Liver (tissue), 8 donors: ENCODE measurements at regions not wholly inside any gene's neighbourhood (a gene's known extent, or its start where the extent isn't known, plus 50 kb on each side); places are given as distances from the start of the nearest gene placed in this dataset.

Source experiments
- DNase-seq: peaks from one replicate; pipeline ENCODE4 v3.0.0-alpha.2; 2017; ENCODE audit warnings: low spot score
- H3K27ac ChIP-seq, 2 donors: one replicate each; pipeline ENCODE4 v1.7.0; 2013; ENCODE audit warnings: inconsistent platforms in 2 of 2, low read length in 2 of 2, control low read depth in 1 of 2, low read depth in 1 of 2, mild to moderate bottlenecking in 1 of 2
- H3K27me3 ChIP-seq, 4 donors: one replicate each; pipeline versions ENCODE4 v1.6.1 to v1.7.0; 2013; ENCODE audit warnings: low read length in 3 of 4, inconsistent platforms in 1 of 4, mild to moderate bottlenecking in 1 of 4, moderate library complexity in 1 of 4; ENCODE audit not compliant: control insufficient read depth in 4 of 4, insufficient read depth in 4 of 4
- H3K36me3 ChIP-seq, 4 donors: one replicate each; pipeline versions ENCODE4 v1.6.1 to v1.7.0; 2013; ENCODE audit warnings: low read length in 3 of 4, mild to moderate bottlenecking in 3 of 4, low read depth in 1 of 4, moderate library complexity in 1 of 4; ENCODE audit not compliant: control insufficient read depth in 4 of 4, insufficient read depth in 3 of 4
- H3K4me1 ChIP-seq, 4 donors: one replicate each; pipeline versions ENCODE4 v1.6.1 to v1.7.0; 2013; ENCODE audit warnings: low read length in 3 of 4, mild to moderate bottlenecking in 3 of 4, moderate library complexity in 1 of 4; ENCODE audit not compliant: control insufficient read depth in 4 of 4, insufficient read depth in 4 of 4
- H3K4me3 ChIP-seq, 3 donors: one replicate each; pipeline versions ENCODE4 v1.6.1 to v1.7.0; 2013; ENCODE audit warnings: low read length in 3 of 3, control low read depth in 1 of 3, low read depth in 1 of 3, mild to moderate bottlenecking in 1 of 3
- H3K9ac ChIP-seq, 2 donors: one replicate each; pipeline ENCODE4 v1.7.0; 2013; ENCODE audit warnings: low read length in 2 of 2, mild to moderate bottlenecking in 2 of 2, moderate library complexity in 2 of 2, control low read depth in 1 of 2, low read depth in 1 of 2
- H3K9me3 ChIP-seq, 4 donors: one replicate each; pipeline versions ENCODE4 v1.6.1 to v1.7.0; 2013; ENCODE audit warnings: low read length in 3 of 4; ENCODE audit not compliant: control insufficient read depth in 4 of 4
- EGR1 ChIP-seq, 2 donors: IDR thresholded peaks; 2 replicates each; pipeline ENCODE4 v1.6.1; 2016 to 2018; ENCODE audit warnings: antibody characterized with exemption in 2 of 2, low read depth in 2 of 2
- FOXA1 ChIP-seq: IDR thresholded peaks from 2 replicates; pipeline ENCODE4 v1.6.1; 2016; ENCODE audit warnings: antibody characterized with exemption
- FOXA2 ChIP-seq: IDR thresholded peaks from 2 replicates; pipeline ENCODE4 v1.6.1; 2016; ENCODE audit warnings: antibody characterized with exemption
- GABPA ChIP-seq, 2 donors: IDR thresholded peaks in 1 of 2; conservative IDR thresholded peaks in 1 of 2; 2 replicates each; pipeline ENCODE4 v1.6.1; 2016; ENCODE audit warnings: antibody characterized with exemption in 2 of 2, mild to moderate bottlenecking in 1 of 2, moderate library complexity in 1 of 2
- HNF4A ChIP-seq, 2 donors: conservative IDR thresholded peaks; 2 replicates each; pipeline ENCODE4 v1.6.1; 2016; ENCODE audit warnings: antibody characterized with exemption in 2 of 2, mild to moderate bottlenecking in 2 of 2
- HNF4G ChIP-seq: IDR thresholded peaks from 2 replicates; pipeline ENCODE4 v1.6.1; 2016; ENCODE audit warnings: antibody characterized with exemption
- JUND ChIP-seq, 2 donors: IDR thresholded peaks; 2 replicates each; pipeline ENCODE4 v1.6.1; 2016; ENCODE audit warnings: antibody characterized with exemption in 2 of 2
- NR2F2 ChIP-seq: IDR thresholded peaks from 2 replicates; pipeline ENCODE4 v1.6.1; 2016; ENCODE audit warnings: antibody characterized with exemption
- RAD21 ChIP-seq, 2 donors: IDR thresholded peaks; 2 replicates each; pipeline ENCODE4 v1.6.1; 2016; ENCODE audit warnings: antibody characterized with exemption in 2 of 2, mild to moderate bottlenecking in 2 of 2
- RXRA ChIP-seq, 2 donors: IDR thresholded peaks; 2 replicates each; pipeline ENCODE4 v1.6.1; 2017 to 2018; ENCODE audit warnings: antibody characterized with exemption in 2 of 2, mild to moderate bottlenecking in 1 of 2
- SP1 ChIP-seq: IDR thresholded peaks from 2 replicates; pipeline ENCODE4 v1.6.1; 2018; ENCODE audit warnings: antibody characterized with exemption, mild to moderate bottlenecking
- TAF1 ChIP-seq: conservative IDR thresholded peaks from 2 replicates; pipeline ENCODE4 v1.6.1; 2016; ENCODE audit warnings: antibody characterized with exemption, mild to moderate bottlenecking
- YY1 ChIP-seq: IDR thresholded peaks from 2 replicates; pipeline ENCODE4 v1.6.1; 2016; ENCODE audit warnings: antibody characterized with exemption, mild to moderate bottlenecking
- WGBS: extraction: QIAGEN DNeasy Blood & Tissue Kit; methylation state at CpG from one replicate; pipeline ENCODE4 v1.1.7; 2013; 5-methylcytosine and 5-hydroxymethylcytosine counted together
- TF ChIP-seq, protein P1 (sequence below): IDR thresholded peaks from 2 replicates; pipeline ENCODE4 v1.6.1; 2016; ENCODE audit warnings: antibody characterized with exemption
- TF ChIP-seq, protein P2 (sequence below): IDR thresholded peaks from 2 replicates; pipeline ENCODE4 v1.6.1; 2016; ENCODE audit warnings: antibody characterized with exemption
- TF ChIP-seq, protein P3 (sequence below): IDR thresholded peaks from 2 replicates; pipeline ENCODE4 v1.6.1; 2016; ENCODE audit warnings: antibody characterized with exemption, mild to moderate bottlenecking
- TF ChIP-seq, protein P4 (sequence below): IDR thresholded peaks from 2 replicates; pipeline ENCODE4 v1.6.1; 2016; ENCODE audit warnings: antibody characterized with exemption
- TF ChIP-seq, protein P5 (sequence below): fragments of 150-350 bp; IDR thresholded peaks from 2 replicates; pipeline ENCODE4 v1.5.1; 2017; ENCODE audit warnings: improper control_type of control experiment, low read depth, low read length; ENCODE audit not compliant: missing input control
- donor health status: healthy.
- donor health status: healthy.
- donor health status: healthy.
- donor health status: healthy.
- donor health status: healthy.

DNA sequence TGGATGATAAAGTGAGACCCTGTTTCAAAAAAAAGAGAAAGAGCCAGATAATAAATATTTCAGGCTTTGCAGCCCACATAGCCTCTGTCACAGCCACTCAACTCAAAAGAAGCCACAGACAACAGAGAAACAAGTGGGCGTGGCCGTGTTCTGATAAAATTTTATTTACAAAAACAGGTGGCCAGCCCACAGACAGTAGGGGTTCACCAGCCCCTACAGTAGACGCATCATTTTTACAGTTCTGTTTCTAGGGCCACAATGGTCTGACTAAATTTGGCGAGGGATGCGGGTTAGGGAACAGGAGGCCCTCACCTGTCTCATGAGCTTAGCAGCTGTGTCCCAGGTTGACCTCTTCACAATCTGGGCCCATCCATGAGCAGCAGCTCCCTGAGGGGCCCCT is 59.5 kb downstream of the ARHGEF18 start:
- H3K9ac ChIP-seq, result no peak overlapping the region
- no peak overlapping the region for H3K27ac ChIP-seq
- no peaks in the 10 kb centered on the region for H3K27me3 ChIP-seq
- H3K4me3 ChIP-seq, result no peak overlapping the region
- DNase-seq, result no peak
- H3K4me1 ChIP-seq, result no peaks in the 10 kb centered on the region
- peaks cover 0 to 2% (median 0%) of the 10 kb centered on the region in 4 donors for H3K36me3 ChIP-seq
- 94% methylated on average over 5 of the region's 5 CpGs for WGBS
- no peaks in the 10 kb centered on the region for H3K9me3 ChIP-seq
- no peak for TF ChIP-seq FOXA1
- TF ChIP-seq HNF4G, result no peak
- no peak for TF ChIP-seq TAF1
- TF ChIP-seq, protein P1, sequence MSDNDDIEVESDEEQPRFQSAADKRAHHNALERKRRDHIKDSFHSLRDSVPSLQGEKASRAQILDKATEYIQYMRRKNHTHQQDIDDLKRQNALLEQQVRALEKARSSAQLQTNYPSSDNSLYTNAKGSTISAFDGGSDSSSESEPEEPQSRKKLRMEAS, result no peak
- no peak for TF ChIP-seq HNF4A (conservative IDR thresholded peaks at IDR 0.05)

DNA sequence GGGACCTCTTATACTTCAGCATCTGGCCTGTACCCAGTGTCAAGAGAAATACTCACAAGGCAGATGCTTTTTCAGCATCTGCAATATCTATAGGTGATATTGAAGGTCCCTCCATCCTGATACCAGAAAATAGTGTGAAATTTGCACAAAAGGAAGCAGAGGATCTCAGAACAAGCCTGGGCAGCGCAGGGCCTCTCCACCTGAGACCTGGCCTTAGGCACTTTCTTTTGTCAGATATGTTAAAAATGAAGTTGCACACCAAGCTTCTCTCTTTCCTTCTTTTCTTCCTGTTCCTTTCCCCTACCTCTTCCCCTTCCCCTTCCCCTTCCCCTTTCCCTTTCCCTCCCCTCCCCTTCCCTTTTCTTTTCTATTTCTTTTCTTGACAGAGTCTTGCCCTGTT is 62.2 kb downstream of the ARHGEF18 start:
- no peak overlapping the region for H3K9ac ChIP-seq
- H3K4me3 ChIP-seq, result no peak overlapping the region
- no peak overlapping the region for H3K27ac ChIP-seq
- no peaks in the 10 kb centered on the region for H3K9me3 ChIP-seq
- H3K27me3 ChIP-seq, result no peaks in the 10 kb centered on the region
- 100% methylated on average over 1 of the region's 1 CpG for WGBS
- DNase-seq, result no peak
- TF ChIP-seq EGR1 (IDR thresholded peaks at IDR 0.05; ENCODE audit: low read depth in 2 of 2), result no peak
- TF ChIP-seq, protein P2, sequence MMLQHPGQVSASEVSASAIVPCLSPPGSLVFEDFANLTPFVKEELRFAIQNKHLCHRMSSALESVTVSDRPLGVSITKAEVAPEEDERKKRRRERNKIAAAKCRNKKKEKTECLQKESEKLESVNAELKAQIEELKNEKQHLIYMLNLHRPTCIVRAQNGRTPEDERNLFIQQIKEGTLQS, result no peak
- no peak for TF ChIP-seq SP1
- TF ChIP-seq, protein P3, sequence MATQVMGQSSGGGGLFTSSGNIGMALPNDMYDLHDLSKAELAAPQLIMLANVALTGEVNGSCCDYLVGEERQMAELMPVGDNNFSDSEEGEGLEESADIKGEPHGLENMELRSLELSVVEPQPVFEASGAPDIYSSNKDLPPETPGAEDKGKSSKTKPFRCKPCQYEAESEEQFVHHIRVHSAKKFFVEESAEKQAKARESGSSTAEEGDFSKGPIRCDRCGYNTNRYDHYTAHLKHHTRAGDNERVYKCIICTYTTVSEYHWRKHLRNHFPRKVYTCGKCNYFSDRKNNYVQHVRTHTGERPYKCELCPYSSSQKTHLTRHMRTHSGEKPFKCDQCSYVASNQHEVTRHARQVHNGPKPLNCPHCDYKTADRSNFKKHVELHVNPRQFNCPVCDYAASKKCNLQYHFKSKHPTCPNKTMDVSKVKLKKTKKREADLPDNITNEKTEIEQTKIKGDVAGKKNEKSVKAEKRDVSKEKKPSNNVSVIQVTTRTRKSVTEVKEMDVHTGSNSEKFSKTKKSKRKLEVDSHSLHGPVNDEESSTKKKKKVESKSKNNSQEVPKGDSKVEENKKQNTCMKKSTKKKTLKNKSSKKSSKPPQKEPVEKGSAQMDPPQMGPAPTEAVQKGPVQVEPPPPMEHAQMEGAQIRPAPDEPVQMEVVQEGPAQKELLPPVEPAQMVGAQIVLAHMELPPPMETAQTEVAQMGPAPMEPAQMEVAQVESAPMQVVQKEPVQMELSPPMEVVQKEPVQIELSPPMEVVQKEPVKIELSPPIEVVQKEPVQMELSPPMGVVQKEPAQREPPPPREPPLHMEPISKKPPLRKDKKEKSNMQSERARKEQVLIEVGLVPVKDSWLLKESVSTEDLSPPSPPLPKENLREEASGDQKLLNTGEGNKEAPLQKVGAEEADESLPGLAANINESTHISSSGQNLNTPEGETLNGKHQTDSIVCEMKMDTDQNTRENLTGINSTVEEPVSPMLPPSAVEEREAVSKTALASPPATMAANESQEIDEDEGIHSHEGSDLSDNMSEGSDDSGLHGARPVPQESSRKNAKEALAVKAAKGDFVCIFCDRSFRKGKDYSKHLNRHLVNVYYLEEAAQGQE, result no peak
- TF ChIP-seq FOXA2, result no peak
- TF ChIP-seq RAD21 (IDR thresholded peaks at IDR 0.05), result no peak
- TF ChIP-seq, protein P4, sequence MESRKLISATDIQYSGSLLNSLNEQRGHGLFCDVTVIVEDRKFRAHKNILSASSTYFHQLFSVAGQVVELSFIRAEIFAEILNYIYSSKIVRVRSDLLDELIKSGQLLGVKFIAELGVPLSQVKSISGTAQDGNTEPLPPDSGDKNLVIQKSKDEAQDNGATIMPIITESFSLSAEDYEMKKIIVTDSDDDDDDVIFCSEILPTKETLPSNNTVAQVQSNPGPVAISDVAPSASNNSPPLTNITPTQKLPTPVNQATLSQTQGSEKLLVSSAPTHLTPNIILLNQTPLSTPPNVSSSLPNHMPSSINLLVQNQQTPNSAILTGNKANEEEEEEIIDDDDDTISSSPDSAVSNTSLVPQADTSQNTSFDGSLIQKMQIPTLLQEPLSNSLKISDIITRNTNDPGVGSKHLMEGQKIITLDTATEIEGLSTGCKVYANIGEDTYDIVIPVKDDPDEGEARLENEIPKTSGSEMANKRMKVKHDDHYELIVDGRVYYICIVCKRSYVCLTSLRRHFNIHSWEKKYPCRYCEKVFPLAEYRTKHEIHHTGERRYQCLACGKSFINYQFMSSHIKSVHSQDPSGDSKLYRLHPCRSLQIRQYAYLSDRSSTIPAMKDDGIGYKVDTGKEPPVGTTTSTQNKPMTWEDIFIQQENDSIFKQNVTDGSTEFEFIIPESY, result no peak
- TF ChIP-seq NR2F2, result no peak
- TF ChIP-seq HNF4G, result no peak
- no peak for TF ChIP-seq FOXA1
- TF ChIP-seq YY1, result no peak
- TF ChIP-seq, protein P5, sequence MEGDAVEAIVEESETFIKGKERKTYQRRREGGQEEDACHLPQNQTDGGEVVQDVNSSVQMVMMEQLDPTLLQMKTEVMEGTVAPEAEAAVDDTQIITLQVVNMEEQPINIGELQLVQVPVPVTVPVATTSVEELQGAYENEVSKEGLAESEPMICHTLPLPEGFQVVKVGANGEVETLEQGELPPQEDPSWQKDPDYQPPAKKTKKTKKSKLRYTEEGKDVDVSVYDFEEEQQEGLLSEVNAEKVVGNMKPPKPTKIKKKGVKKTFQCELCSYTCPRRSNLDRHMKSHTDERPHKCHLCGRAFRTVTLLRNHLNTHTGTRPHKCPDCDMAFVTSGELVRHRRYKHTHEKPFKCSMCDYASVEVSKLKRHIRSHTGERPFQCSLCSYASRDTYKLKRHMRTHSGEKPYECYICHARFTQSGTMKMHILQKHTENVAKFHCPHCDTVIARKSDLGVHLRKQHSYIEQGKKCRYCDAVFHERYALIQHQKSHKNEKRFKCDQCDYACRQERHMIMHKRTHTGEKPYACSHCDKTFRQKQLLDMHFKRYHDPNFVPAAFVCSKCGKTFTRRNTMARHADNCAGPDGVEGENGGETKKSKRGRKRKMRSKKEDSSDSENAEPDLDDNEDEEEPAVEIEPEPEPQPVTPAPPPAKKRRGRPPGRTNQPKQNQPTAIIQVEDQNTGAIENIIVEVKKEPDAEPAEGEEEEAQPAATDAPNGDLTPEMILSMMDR, result no peak
- no peak for TF ChIP-seq RXRA (IDR thresholded peaks at IDR 0.05)
- TF ChIP-seq JUND (IDR thresholded peaks at IDR 0.05), result no peak
- no peak for TF ChIP-seq HNF4A (conservative IDR thresholded peaks at IDR 0.05)
- TF ChIP-seq, protein P1, result no peak
- TF ChIP-seq GABPA (IDR thresholded peaks at IDR 0.05 in 1 of 2, conservative IDR thresholded peaks at IDR 0.05 in 1 of 2), result no peak
- no peak for TF ChIP-seq TAF1
- peaks cover 0 to 6% (median 2%) of the 10 kb centered on the region in 4 donors for H3K4me1 ChIP-seq
- H3K36me3 ChIP-seq, result no peaks in the 10 kb centered on the region
